H9 (cell line): ENCODE measurements at regions not wholly inside any gene's neighbourhood (a gene's known extent, or its start where the extent isn't known, plus 50 kb on each side); places are given as distances from the start of the nearest gene placed in this dataset.

Experiments used
- DNase-seq: peaks from one replicate; pipeline ENCODE4 v3.0.0-alpha.2; 2017
- H2AFZ ChIP-seq: one replicate; pipeline ENCODE4 v1.6.1; 2013; ENCODE audit warnings: mild to moderate bottlenecking, low read length, control low read depth, moderate library complexity
- H2AK5ac ChIP-seq: 2 replicates; pipeline ENCODE4 v1.6.1; 2013; ENCODE audit warnings: low read length, control low read depth, mixed read lengths; ENCODE audit not compliant: insufficient read length
- H2BK120ac ChIP-seq: one replicate; pipeline ENCODE4 v1.6.1; 2013; ENCODE audit warnings: low read depth, mild to moderate bottlenecking, low read length, control low read depth, inconsistent platforms; ENCODE audit not compliant: poor library complexity, severe bottlenecking
- H2BK12ac ChIP-seq: 2 replicates; pipeline ENCODE4 v1.6.1; 2013; ENCODE audit warnings: low read length, control low read depth, mixed read lengths, low read depth; ENCODE audit not compliant: insufficient read length
- H2BK15ac ChIP-seq: 2 replicates; pipeline ENCODE4 v1.6.1; 2013; ENCODE audit warnings: low read depth, low read length, control low read depth
- H2BK20ac ChIP-seq: one replicate; pipeline ENCODE4 v1.6.1; 2013; ENCODE audit warnings: low read depth, mild to moderate bottlenecking, low read length, control low read depth, inconsistent platforms; ENCODE audit not compliant: poor library complexity, severe bottlenecking
- H2BK5ac ChIP-seq: 2 replicates; pipeline ENCODE4 v1.6.1; 2013; ENCODE audit warnings: low read length, control low read depth, mixed read lengths; ENCODE audit not compliant: insufficient read length
- H3K14ac ChIP-seq: 2 replicates; pipeline ENCODE4 v1.6.1; 2013; ENCODE audit warnings: low read length, control low read depth; ENCODE audit not compliant: insufficient read depth
- H3K18ac ChIP-seq: 2 replicates; pipeline ENCODE4 v1.6.1; 2013; ENCODE audit warnings: low read depth, mild to moderate bottlenecking, mixed read lengths, low read length, control low read depth; ENCODE audit not compliant: insufficient read length
- H3K23ac ChIP-seq: 2 replicates; pipeline ENCODE4 v1.6.1; 2013; ENCODE audit warnings: low read length, control low read depth, mixed read lengths, low read depth; ENCODE audit not compliant: insufficient read length
- H3K23me2 ChIP-seq: 2 replicates; pipeline ENCODE4 v1.6.1; 2013; ENCODE audit warnings: low read depth, mild to moderate bottlenecking, mixed read lengths, low read length, control low read depth; ENCODE audit not compliant: insufficient read length, poor library complexity, severe bottlenecking
- H3K27ac ChIP-seq: 2 replicates; pipeline ENCODE4 v1.5.1; 2013; ENCODE audit warnings: low read length, control low read depth, mixed read lengths, low read depth; ENCODE audit not compliant: insufficient read length
- H3K27me3 ChIP-seq: 2 replicates; pipeline ENCODE4 v1.6.1; 2013; ENCODE audit warnings: low read length, control low read depth, inconsistent platforms; ENCODE audit not compliant: insufficient read depth
- H3K4ac ChIP-seq: 2 replicates; pipeline ENCODE4 v1.6.1; 2013; ENCODE audit warnings: low read depth, mild to moderate bottlenecking, control low read depth, inconsistent platforms, low read length, moderate library complexity
- H3K4me1 ChIP-seq: 2 replicates; pipeline ENCODE4 v1.6.1; 2013; ENCODE audit warnings: low read length, control low read depth, inconsistent platforms; ENCODE audit not compliant: insufficient read depth
- H3K4me2 ChIP-seq: 2 replicates; pipeline ENCODE4 v1.6.1; 2013; ENCODE audit warnings: low read length, control low read depth, mixed read lengths; ENCODE audit not compliant: insufficient read length, insufficient read depth
- H3K56ac ChIP-seq: 2 replicates; pipeline ENCODE4 v1.6.1; 2013; ENCODE audit warnings: low read depth, mild to moderate bottlenecking, mixed read lengths, low read length, control low read depth; ENCODE audit not compliant: insufficient read length
- H3K79me1 ChIP-seq: 2 replicates; pipeline ENCODE4 v1.6.1; 2013; ENCODE audit warnings: low read depth, mild to moderate bottlenecking, moderate library complexity, low read length, control low read depth, inconsistent platforms; ENCODE audit not compliant: insufficient read depth, poor library complexity, severe bottlenecking
- H3K79me2 ChIP-seq: 2 replicates; pipeline ENCODE4 v1.6.1; 2013; ENCODE audit warnings: low read length, control low read depth, inconsistent platforms; ENCODE audit not compliant: insufficient read depth
- H3K9ac ChIP-seq: 2 replicates; pipeline ENCODE4 v1.6.1; 2013; ENCODE audit warnings: low read length, control low read depth, mixed read lengths; ENCODE audit not compliant: insufficient read length; ENCODE audit errors: extremely low read depth
- H3K9me3 ChIP-seq: one replicate; pipeline ENCODE4 v1.6.1; 2013; ENCODE audit warnings: low read depth, low read length, inconsistent platforms; ENCODE audit not compliant: control insufficient read depth
- H3T11ph ChIP-seq: one replicate; pipeline ENCODE4 v1.6.1; 2013; ENCODE audit warnings: mild to moderate bottlenecking, low read length, control low read depth, inconsistent platforms
- H4K20me1 ChIP-seq: one replicate; pipeline ENCODE4 v1.6.1; 2013; ENCODE audit not compliant: control insufficient read depth, insufficient read length, insufficient read depth
- H4K5ac ChIP-seq: 2 replicates; pipeline ENCODE4 v1.6.1; 2013; ENCODE audit warnings: low read depth, mild to moderate bottlenecking, mixed read lengths, low read length, control low read depth; ENCODE audit not compliant: insufficient read length
- H4K8ac ChIP-seq: replicated peaks from 2 replicates; pipeline ENCODE4 v1.6.1; 2013; ENCODE audit warnings: low read length, control low read depth, mixed read lengths, low read depth; ENCODE audit not compliant: insufficient read length
- H4K91ac ChIP-seq: 2 replicates; pipeline ENCODE4 v1.6.1; 2013; ENCODE audit warnings: low read depth, mild to moderate bottlenecking, moderate library complexity, mixed read lengths, low read length, control low read depth; ENCODE audit not compliant: insufficient read length
- H3K27ac Mint-ChIP-seq, 3 experiments: 2 replicates in 2 of 3; 3 replicates in 1 of 3; pipeline ENCODE4 v1.8.0; 2020 to 2021; ENCODE audit warnings: mixed read lengths in 3 of 3, mild to moderate bottlenecking in 1 of 3, moderate library complexity in 1 of 3
- H3K27me3 Mint-ChIP-seq: 2 replicates; pipeline ENCODE4 v1.8.0; 2021; ENCODE audit warnings: low read depth, mild to moderate bottlenecking, moderate library complexity, mixed read lengths
- H3K36me3 Mint-ChIP-seq, 3 experiments: 2 replicates in 2 of 3; 3 replicates in 1 of 3; pipeline ENCODE4 v1.8.0; 2020 to 2021; ENCODE audit warnings: low read depth in 3 of 3, mixed read lengths in 3 of 3; ENCODE audit not compliant: insufficient read depth in 1 of 3
- H3K4me1 Mint-ChIP-seq, 2 experiments: 2 replicates each; pipeline ENCODE4 v1.8.0; 2020; ENCODE audit warnings: mixed read lengths in 2 of 2
- H3K4me3 Mint-ChIP-seq, 2 experiments: 2 replicates in 1 of 2; 3 replicates in 1 of 2; pipeline ENCODE4 v1.8.0; 2020 to 2021; ENCODE audit warnings: mild to moderate bottlenecking in 2 of 2, mixed read lengths in 2 of 2, moderate library complexity in 1 of 2
- H3K9me3 Mint-ChIP-seq, 2 experiments: 2 replicates in 1 of 2; 3 replicates in 1 of 2; pipeline ENCODE4 v1.8.0; 2020; ENCODE audit warnings: mild to moderate bottlenecking in 2 of 2, mixed read lengths in 2 of 2, moderate library complexity in 1 of 2
- CTCF ChIP-seq: fragments of 200-600 bp; sonication (generic); conservative IDR thresholded peaks from 3 replicates; pipeline ENCODE4 v1.8.0; 2021; ENCODE audit warnings: antibody characterized with exemption, mild to moderate bottlenecking
- WGBS: extraction: QIAGEN DNeasy Blood & Tissue Kit; methylation state at CpG from one replicate; pipeline ENCODE4 v1.1.7; 2013; ENCODE audit warnings: missing lambda C conversion rate, low lambda C conversion rate, mixed read lengths; ENCODE audit not compliant: insufficient read length; ENCODE audit errors: extremely low coverage; 5-methylcytosine and 5-hydroxymethylcytosine counted together

- Histone ChIP-seq H3K18ac (no peak overlapping the region), H3K4ac (no peak overlapping the region), H4K5ac (no peak overlapping the region), H2BK120ac (no peak overlapping the region), H3K4me1 (no peaks in the 10 kb centered on the region; the same call in 1 of the 2 replicates), H4K20me1 (no peaks in the 10 kb centered on the region), H2BK5ac (no peak overlapping the region), H3K27ac (no peak overlapping the region), H3K4me2 (no peak overlapping the region), H4K91ac (no peak overlapping the region), H3K14ac (no peak overlapping the region), H2BK12ac (no peak overlapping the region), H3K27me3 (no peaks in the 10 kb centered on the region), H2AK5ac (no peak overlapping the region), H2AFZ (no peak overlapping the region), H2BK20ac (no peak overlapping the region), H2BK15ac (no peak overlapping the region), H3K56ac (no peak overlapping the region), H3T11ph (no peak overlapping the region), H3K79me1 (no peaks in the 10 kb centered on the region), H3K23ac (no peak overlapping the region), H3K9me3 (no peaks in the 10 kb centered on the region), H4K8ac (no peak overlapping the region), H3K9ac (no peak overlapping the region), H3K79me2 (no peaks in the 10 kb centered on the region), H3K23me2 (no peaks in the 10 kb centered on the region)
- Mint-ChIP-seq H3K4me3 (no peak overlapping the region), H3K9me3 (no peaks in the 10 kb centered on the region), H3K27ac (no peak overlapping the region), H3K36me3 (no peaks in the 10 kb centered on the region), H3K27me3 (no peaks in the 10 kb centered on the region), H3K4me1 (peaks cover 3% of the 10 kb centered on the region in 2 experiments)
- WGBS = no CpG with 5 or more reads among the region's 3 CpGs
- DNase-seq = no peak
- no peak for TF ChIP-seq CTCF
Measured at GRCh38 chr6:148110925-148111324, 231.7 kb upstream of the SASH1 start.
